ENCODE measurements at regions not wholly inside any gene's neighbourhood (a gene's known extent, or its start where the extent isn't known, plus 50 kb on each side); places are given as distances from the start of the nearest gene placed in this dataset.

DNA sequence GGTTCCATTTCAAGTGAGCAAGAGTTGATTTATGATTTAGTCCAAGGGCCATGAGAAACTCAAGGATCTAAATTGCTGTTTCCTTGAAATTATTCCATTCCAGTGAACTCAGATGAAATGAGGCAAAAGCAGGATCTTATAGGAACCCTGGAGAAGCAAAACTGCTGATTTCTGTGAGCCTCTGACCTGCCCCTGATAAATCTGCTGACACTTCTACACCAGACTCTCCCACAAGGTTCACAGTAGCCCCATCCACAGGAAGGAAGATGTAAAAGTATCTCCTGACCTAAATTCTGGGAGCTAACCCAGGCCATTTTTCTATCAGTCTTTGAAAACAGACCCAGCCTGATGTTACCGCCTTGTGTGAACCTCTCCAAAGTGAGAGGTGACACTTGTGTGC is 987.6 kb upstream of the AUTS2 start:
- Histone ChIP-seq H3K36me3 (ENCODE audit: insufficient read depth, low read length) (no peaks in the 10 kb centered on the region), H3K79me2 (ENCODE audit: insufficient read depth, low read length) (no peaks in the 10 kb centered on the region), H3K9ac (ENCODE audit: low read depth, low read length, poor library complexity, severe bottlenecking) (no peak overlapping the region), H3K4me1 (ENCODE audit: insufficient read depth, low read length, poor library complexity, severe bottlenecking) (no peaks in the 10 kb centered on the region), H3K9me3 (ENCODE audit: insufficient read depth, low read depth, low read length) (peaks cover 10% of the 10 kb centered on the region; the same call in 1 of the 2 replicates), H3K4me2 (ENCODE audit: low read depth, low read length, poor library complexity, severe bottlenecking) (no peak overlapping the region), H4K20me1 (ENCODE audit: insufficient read depth, low read length, poor library complexity, severe bottlenecking) (no peaks in the 10 kb centered on the region), H3K4me3 (ENCODE audit: low read length, poor library complexity, severe bottlenecking) (no peak overlapping the region), H3F3A (ENCODE audit: low read depth) (no peaks in the 10 kb centered on the region), H3K9me2 (replicated peaks; ENCODE audit: low read depth, low read length) (no peaks in the 10 kb centered on the region), H2AFZ (ENCODE audit: low read length) (no peak overlapping the region), H3K27me3 (ENCODE audit: insufficient read depth, low read length, poor library complexity, severe bottlenecking) (no peaks in the 10 kb centered on the region)
- no peak for TF ChIP-seq EZH2phosphoT487 (IDR thresholded peaks at IDR 0.05; ENCODE audit: borderline replicate concordance)
- TF ChIP-seq, protein P1, sequence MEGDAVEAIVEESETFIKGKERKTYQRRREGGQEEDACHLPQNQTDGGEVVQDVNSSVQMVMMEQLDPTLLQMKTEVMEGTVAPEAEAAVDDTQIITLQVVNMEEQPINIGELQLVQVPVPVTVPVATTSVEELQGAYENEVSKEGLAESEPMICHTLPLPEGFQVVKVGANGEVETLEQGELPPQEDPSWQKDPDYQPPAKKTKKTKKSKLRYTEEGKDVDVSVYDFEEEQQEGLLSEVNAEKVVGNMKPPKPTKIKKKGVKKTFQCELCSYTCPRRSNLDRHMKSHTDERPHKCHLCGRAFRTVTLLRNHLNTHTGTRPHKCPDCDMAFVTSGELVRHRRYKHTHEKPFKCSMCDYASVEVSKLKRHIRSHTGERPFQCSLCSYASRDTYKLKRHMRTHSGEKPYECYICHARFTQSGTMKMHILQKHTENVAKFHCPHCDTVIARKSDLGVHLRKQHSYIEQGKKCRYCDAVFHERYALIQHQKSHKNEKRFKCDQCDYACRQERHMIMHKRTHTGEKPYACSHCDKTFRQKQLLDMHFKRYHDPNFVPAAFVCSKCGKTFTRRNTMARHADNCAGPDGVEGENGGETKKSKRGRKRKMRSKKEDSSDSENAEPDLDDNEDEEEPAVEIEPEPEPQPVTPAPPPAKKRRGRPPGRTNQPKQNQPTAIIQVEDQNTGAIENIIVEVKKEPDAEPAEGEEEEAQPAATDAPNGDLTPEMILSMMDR (conservative IDR thresholded peaks at IDR 0.05; ENCODE audit: low read length): no peak

GRCh38 chr7:68613405-68613804 is 984.9 kb upstream of the AUTS2 start:
- no peaks in the 10 kb centered on the region for H3K27me3 ChIP-seq (ENCODE audit: insufficient read depth, low read length, poor library complexity, severe bottlenecking)
- no peak overlapping the region for H3K4me3 ChIP-seq (ENCODE audit: low read length, poor library complexity, severe bottlenecking)
- H2AFZ ChIP-seq (ENCODE audit: low read length): no peak overlapping the region
- no peak overlapping the region for H3K9ac ChIP-seq (ENCODE audit: low read depth, low read length, poor library complexity, severe bottlenecking)
- H3K79me2 ChIP-seq (ENCODE audit: insufficient read depth, low read length): no peaks in the 10 kb centered on the region
- no peaks in the 10 kb centered on the region for H3F3A ChIP-seq (ENCODE audit: low read depth)
- H3K4me2 ChIP-seq (ENCODE audit: low read depth, low read length, poor library complexity, severe bottlenecking): no peak overlapping the region
- TF ChIP-seq, protein P1 (conservative IDR thresholded peaks at IDR 0.05; ENCODE audit: low read length): no peak
- TF ChIP-seq EZH2phosphoT487 (IDR thresholded peaks at IDR 0.05; ENCODE audit: borderline replicate concordance): no peak
- H3K4me1 ChIP-seq (ENCODE audit: insufficient read depth, low read length, poor library complexity, severe bottlenecking): no peaks in the 10 kb centered on the region
- H3K36me3 ChIP-seq (ENCODE audit: insufficient read depth, low read length): no peaks in the 10 kb centered on the region
- H3K9me3 ChIP-seq (ENCODE audit: insufficient read depth, low read depth, low read length): peaks cover 9% of the 10 kb centered on the region; the same call in 1 of the 2 replicates
- H3K9me2 ChIP-seq (replicated peaks; ENCODE audit: low read depth, low read length): no peaks in the 10 kb centered on the region
- no peaks in the 10 kb centered on the region for H4K20me1 ChIP-seq (ENCODE audit: insufficient read depth, low read length, poor library complexity, severe bottlenecking)

DNA sequence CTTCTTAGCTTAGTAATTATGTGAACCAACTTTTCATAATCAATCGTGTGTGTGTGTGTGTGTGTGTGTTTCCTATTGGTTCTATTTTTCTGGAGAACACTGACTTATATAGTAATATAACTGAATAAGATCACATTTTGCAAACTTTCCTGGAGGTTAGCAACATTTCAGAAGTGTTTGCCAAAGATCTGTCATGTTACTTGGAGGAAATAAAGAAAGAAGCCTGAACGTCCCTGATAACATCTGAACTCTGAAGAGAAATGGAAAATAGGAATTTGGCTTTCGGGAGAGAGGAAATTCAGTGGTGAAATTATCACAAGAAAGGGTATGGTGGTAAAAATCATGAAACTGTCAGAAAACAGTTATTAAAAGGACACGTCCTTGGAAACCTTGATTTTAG is 984.4 kb upstream of the AUTS2 start:
- H3K9ac ChIP-seq (ENCODE audit: low read depth, low read length, poor library complexity, severe bottlenecking): no peak overlapping the region
- no peaks in the 10 kb centered on the region for H4K20me1 ChIP-seq (ENCODE audit: insufficient read depth, low read length, poor library complexity, severe bottlenecking)
- H3K9me2 ChIP-seq (replicated peaks; ENCODE audit: low read depth, low read length): no peaks in the 10 kb centered on the region
- no peak overlapping the region for H3K4me3 ChIP-seq (ENCODE audit: low read length, poor library complexity, severe bottlenecking)
- H3K4me1 ChIP-seq (ENCODE audit: insufficient read depth, low read length, poor library complexity, severe bottlenecking): no peaks in the 10 kb centered on the region
- H3K27me3 ChIP-seq (ENCODE audit: insufficient read depth, low read length, poor library complexity, severe bottlenecking): no peaks in the 10 kb centered on the region
- peaks cover 9% of the 10 kb centered on the region; the same call in 1 of the 2 replicates for H3K9me3 ChIP-seq (ENCODE audit: insufficient read depth, low read depth, low read length)
- no peaks in the 10 kb centered on the region for H3F3A ChIP-seq (ENCODE audit: low read depth)
- H3K4me2 ChIP-seq (ENCODE audit: low read depth, low read length, poor library complexity, severe bottlenecking): no peak overlapping the region
- H3K79me2 ChIP-seq (ENCODE audit: insufficient read depth, low read length): no peaks in the 10 kb centered on the region
- H3K36me3 ChIP-seq (ENCODE audit: insufficient read depth, low read length): no peaks in the 10 kb centered on the region
- TF ChIP-seq EZH2phosphoT487 (IDR thresholded peaks at IDR 0.05; ENCODE audit: borderline replicate concordance): no peak
- H2AFZ ChIP-seq (ENCODE audit: low read length): no peak overlapping the region

DNA sequence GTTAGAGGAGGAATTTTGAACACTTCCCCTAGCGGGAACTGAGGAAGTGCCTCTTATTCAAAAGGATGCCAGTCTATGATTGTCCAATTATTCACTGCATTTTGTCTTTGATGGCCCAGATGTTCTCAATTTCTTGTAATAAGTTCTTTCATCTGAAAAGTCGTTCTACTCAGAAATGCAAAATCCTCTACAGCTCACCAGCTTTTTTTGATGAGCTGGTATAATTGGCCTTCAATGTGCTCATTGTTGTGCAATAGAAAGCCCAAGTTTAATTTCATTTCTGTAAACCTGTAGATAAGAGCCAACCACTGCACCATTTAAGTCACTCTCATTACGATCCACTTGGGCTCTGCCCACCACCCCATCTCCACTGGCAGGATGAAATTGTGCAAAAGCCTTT is 978.7 kb upstream of the AUTS2 start:
- no peak for TF ChIP-seq EZH2phosphoT487 (IDR thresholded peaks at IDR 0.05; ENCODE audit: borderline replicate concordance)
- H3K9me2 ChIP-seq (replicated peaks; ENCODE audit: low read depth, low read length): no peaks in the 10 kb centered on the region

More for the DNA sequence above, 978.7 kb upstream of the AUTS2 start:
- H3K27me3 ChIP-seq (ENCODE audit: insufficient read depth, low read length, poor library complexity, severe bottlenecking): no peaks in the 10 kb centered on the region
- no peak overlapping the region for H3K4me2 ChIP-seq (ENCODE audit: low read depth, low read length, poor library complexity, severe bottlenecking)
- H2AFZ ChIP-seq (ENCODE audit: low read length): no peak overlapping the region
- no peaks in the 10 kb centered on the region for H3K79me2 ChIP-seq (ENCODE audit: insufficient read depth, low read length)
- H3K36me3 ChIP-seq (ENCODE audit: insufficient read depth, low read length): no peaks in the 10 kb centered on the region
- H3K4me3 ChIP-seq (ENCODE audit: low read length, poor library complexity, severe bottlenecking): no peak overlapping the region
- H3F3A ChIP-seq (ENCODE audit: low read depth): no peaks in the 10 kb centered on the region
- H3K9ac ChIP-seq (ENCODE audit: low read depth, low read length, poor library complexity, severe bottlenecking): no peak overlapping the region
- H3K9me3 ChIP-seq (ENCODE audit: insufficient read depth, low read depth, low read length): peaks cover 10% of the 10 kb centered on the region; the same call in 1 of the 2 replicates
- no peaks in the 10 kb centered on the region for H4K20me1 ChIP-seq (ENCODE audit: insufficient read depth, low read length, poor library complexity, severe bottlenecking)
- no peaks in the 10 kb centered on the region for H3K4me1 ChIP-seq (ENCODE audit: insufficient read depth, low read length, poor library complexity, severe bottlenecking)
